ENCODE measurements at regions not wholly inside any gene's neighbourhood (a gene's known extent, or its start where the extent isn't known, plus 50 kb on each side); places are given as distances from the start of the nearest gene placed in this dataset.

DNA sequence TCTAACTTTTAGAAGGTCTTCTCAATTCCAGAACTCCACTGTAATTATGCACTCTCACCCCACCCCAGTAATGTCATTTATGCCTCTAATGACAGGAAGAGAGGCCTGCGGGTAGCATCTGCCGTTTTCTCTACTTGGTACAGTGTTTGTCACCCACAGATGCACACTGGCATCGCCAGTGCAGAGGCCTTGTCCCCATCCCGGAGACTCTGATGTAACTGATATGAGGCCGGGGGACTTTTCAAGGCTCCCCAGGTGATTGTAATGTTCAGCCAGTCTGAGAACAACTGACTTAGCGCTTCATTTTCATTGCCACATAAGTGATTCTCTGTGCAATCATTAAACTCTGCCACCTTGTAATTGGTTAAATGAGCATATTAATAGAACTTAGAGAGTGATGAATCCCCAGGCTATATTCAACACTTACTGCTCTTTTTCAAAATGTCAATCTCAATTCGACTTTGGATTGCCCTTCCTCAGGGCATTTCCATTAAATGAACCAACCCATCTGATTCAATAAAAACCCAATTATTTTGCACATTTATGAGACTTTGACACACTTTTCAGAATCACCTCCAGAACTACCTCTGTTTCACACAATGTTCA is 113.2 kb downstream of the HERPUD2 start:
- no peak overlapping the region for H3K4me3 ChIP-seq (replicated peaks; ENCODE audit: low read depth, low read length)
- TF ChIP-seq, protein P1, sequence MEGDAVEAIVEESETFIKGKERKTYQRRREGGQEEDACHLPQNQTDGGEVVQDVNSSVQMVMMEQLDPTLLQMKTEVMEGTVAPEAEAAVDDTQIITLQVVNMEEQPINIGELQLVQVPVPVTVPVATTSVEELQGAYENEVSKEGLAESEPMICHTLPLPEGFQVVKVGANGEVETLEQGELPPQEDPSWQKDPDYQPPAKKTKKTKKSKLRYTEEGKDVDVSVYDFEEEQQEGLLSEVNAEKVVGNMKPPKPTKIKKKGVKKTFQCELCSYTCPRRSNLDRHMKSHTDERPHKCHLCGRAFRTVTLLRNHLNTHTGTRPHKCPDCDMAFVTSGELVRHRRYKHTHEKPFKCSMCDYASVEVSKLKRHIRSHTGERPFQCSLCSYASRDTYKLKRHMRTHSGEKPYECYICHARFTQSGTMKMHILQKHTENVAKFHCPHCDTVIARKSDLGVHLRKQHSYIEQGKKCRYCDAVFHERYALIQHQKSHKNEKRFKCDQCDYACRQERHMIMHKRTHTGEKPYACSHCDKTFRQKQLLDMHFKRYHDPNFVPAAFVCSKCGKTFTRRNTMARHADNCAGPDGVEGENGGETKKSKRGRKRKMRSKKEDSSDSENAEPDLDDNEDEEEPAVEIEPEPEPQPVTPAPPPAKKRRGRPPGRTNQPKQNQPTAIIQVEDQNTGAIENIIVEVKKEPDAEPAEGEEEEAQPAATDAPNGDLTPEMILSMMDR (IDR thresholded peaks at IDR 0.05; ENCODE audit: low read length, missing control alignments): no peak
- no peak for DNase-seq (ENCODE audit: low read depth)

DNA sequence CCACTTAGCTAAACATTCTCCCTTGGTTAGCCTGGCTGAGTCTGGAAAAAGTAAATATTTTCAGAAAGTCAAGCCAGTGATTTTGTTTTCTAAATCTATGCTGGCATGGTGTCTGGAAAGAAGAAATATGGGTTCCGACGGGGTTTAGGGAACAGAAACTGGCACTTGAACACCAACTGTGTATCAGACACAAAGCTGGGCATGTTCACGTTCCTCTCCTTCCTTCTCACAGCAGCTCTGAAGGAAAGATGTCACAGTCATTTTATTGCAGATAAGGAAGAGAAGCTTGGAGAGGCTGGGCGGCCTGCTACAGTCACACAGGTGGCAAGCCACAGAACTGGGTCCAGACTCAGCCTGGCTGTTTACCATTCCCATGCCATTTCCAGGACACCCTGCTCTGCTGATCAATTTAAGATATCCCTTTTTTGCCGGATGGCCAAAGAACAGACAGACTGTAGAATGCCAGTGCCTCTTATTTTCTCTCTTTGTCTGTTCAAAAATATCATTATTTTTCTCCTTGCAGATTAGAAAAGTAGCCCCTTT is 118.8 kb downstream of the HERPUD2 start:
- no peak for DNase-seq (ENCODE audit: low read depth)
- no peak overlapping the region for H3K4me3 ChIP-seq (replicated peaks; ENCODE audit: low read depth, low read length)
- TF ChIP-seq, protein P1 (IDR thresholded peaks at IDR 0.05; ENCODE audit: low read length, missing control alignments): no peak

GRCh38 chr7:35571611-35572240 is 123.2 kb downstream of the HERPUD2 start:
- no peak overlapping the region for H3K4me3 ChIP-seq (replicated peaks; ENCODE audit: low read depth, low read length)
- no peak for DNase-seq (ENCODE audit: low read depth)
- TF ChIP-seq, protein P1 (IDR thresholded peaks at IDR 0.05; ENCODE audit: low read length, missing control alignments): no peak

- TF ChIP-seq, protein P1 (IDR thresholded peaks at IDR 0.05; ENCODE audit: low read length, missing control alignments): no peak
- no peak overlapping the region for H3K4me3 ChIP-seq (replicated peaks; ENCODE audit: low read depth, low read length)
- DNase-seq (ENCODE audit: low read depth): no peak
Observed at GRCh38 chr7:35570937-35571336, 124.0 kb downstream of the HERPUD2 start.

DNA sequence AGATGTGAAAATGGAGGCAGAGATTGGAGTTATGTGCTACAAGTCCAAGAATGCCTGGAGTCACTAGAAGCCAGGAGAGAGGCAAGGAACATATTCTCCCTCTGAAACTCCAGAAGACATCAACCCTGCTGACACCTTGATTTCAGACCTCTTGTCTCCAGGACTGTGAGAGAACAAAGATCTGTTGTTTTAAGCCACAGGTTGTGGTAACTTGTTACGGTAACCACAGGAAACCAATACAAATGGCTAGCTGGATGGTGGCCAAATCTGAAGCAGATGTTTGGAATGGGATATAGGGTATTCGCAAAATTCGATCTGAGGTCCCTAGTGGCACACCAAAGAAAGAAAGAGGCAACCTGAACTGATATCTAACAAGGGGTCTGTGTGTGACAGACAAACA is 129.0 kb downstream of the HERPUD2 start:
- TF ChIP-seq, protein P1 (IDR thresholded peaks at IDR 0.05; ENCODE audit: low read length, missing control alignments): no peak
- DNase-seq (ENCODE audit: low read depth): peak; percentile 7
- H3K4me3 ChIP-seq (replicated peaks; ENCODE audit: low read depth, low read length): no peak overlapping the region

- DNase-seq (ENCODE audit: low read depth): no peak
- H3K4me3 ChIP-seq (replicated peaks; ENCODE audit: low read depth, low read length): no peak overlapping the region
- TF ChIP-seq, protein P1 (IDR thresholded peaks at IDR 0.05; ENCODE audit: low read length, missing control alignments): no peak
Observed at GRCh38 chr7:35558841-35559240, 136.1 kb downstream of the HERPUD2 start.
